Bronchial epithelial cell (primary cell): ENCODE measurements at regions not wholly inside any gene's neighbourhood (a gene's known extent, or its start where the extent isn't known, plus 50 kb on each side); places are given as distances from the start of the nearest gene placed in this dataset.

Experiments used
- DNase-seq: peaks from one replicate; pipeline ENCODE4 v3.0.0-alpha.2; 2010; ENCODE audit warnings: low read depth
- FAIRE-seq: peaks from 2 replicates; lab custom pipeline; 2011; peaks lifted over from hg19 to GRCh38; lab: Jason Lieb, UNC
- H3K27me3 ChIP-seq: 2 replicates; pipeline ENCODE4 v1.5.1; 2011; ENCODE audit warnings: low read length; ENCODE audit not compliant: control insufficient read depth, insufficient read depth
- H3K36me3 ChIP-seq: 2 replicates; pipeline ENCODE4 v1.5.1; 2011; ENCODE audit warnings: low read length; ENCODE audit not compliant: control insufficient read depth, insufficient read depth
- H3K4me3 ChIP-seq: 2 replicates; pipeline ENCODE4 v1.5.1; 2011; ENCODE audit warnings: mild to moderate bottlenecking, low read depth, low read length, control low read depth
- TF ChIP-seq, protein P1 (sequence below): IDR thresholded peaks from 2 replicates; pipeline ENCODE4 v1.5.1; 2011; ENCODE audit warnings: mild to moderate bottlenecking, moderate library complexity, low read length, control low read depth, inconsistent platforms; ENCODE audit not compliant: insufficient read depth, severe bottlenecking

DNA sequence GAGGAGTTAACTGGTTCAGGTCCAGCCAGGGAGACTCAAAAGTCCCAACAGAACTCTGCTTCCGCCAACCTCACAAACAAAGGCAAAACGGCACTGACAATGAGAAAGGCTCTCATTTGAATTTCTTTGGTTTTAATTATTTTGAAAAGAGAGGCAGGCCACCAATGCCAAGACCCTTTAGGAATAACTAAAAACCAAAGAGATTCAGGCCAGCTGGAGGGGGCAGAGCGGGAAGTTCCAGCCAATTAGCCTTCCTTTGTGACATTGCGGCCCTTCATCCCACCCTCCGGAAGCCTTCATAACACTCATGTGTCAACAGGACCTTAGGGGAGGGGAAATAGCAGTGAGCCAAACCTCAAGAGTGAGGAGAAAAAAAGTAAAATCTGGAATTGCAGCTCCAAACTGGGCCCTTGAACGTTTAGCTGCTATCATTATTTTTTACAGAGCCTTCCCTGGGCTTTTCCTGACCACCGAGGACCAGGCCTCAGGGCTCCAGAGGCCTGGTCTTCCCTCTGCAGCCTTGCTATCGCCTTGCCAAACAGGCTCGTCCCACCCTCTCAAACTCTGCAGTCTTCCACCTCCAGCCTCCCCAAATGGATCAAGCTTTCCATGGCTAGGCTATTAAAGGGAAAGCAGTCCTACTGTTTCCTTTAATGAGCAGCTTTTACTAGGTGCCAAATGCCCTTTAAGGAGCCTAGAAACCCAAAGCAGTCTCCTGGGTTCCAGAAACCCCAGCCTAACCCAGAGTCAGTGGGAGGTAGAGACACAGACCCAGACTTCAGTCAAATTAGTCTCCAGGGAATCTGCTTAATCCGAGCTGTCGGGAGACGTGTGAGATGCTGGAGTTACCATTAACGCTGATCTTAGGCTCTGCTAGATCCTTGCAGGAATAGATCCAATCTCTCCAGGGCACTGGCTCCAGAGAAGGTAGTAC lies 114.2 kb downstream of the CCDC34 start:
- no peak for FAIRE-seq
- Histone ChIP-seq H3K27me3 (no peaks in the 10 kb centered on the region), H3K4me3 (no peak overlapping the region), H3K36me3 (no peaks in the 10 kb centered on the region)
- no peak for DNase-seq
- TF ChIP-seq, protein P1, sequence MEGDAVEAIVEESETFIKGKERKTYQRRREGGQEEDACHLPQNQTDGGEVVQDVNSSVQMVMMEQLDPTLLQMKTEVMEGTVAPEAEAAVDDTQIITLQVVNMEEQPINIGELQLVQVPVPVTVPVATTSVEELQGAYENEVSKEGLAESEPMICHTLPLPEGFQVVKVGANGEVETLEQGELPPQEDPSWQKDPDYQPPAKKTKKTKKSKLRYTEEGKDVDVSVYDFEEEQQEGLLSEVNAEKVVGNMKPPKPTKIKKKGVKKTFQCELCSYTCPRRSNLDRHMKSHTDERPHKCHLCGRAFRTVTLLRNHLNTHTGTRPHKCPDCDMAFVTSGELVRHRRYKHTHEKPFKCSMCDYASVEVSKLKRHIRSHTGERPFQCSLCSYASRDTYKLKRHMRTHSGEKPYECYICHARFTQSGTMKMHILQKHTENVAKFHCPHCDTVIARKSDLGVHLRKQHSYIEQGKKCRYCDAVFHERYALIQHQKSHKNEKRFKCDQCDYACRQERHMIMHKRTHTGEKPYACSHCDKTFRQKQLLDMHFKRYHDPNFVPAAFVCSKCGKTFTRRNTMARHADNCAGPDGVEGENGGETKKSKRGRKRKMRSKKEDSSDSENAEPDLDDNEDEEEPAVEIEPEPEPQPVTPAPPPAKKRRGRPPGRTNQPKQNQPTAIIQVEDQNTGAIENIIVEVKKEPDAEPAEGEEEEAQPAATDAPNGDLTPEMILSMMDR, result no peak

- TF ChIP-seq, protein P1, result no peak
- DNase-seq, result no peak
- no peaks in the 10 kb centered on the region for H3K36me3 ChIP-seq
- FAIRE-seq, result no peak
- no peak overlapping the region for H3K4me3 ChIP-seq
- no peaks in the 10 kb centered on the region for H3K27me3 ChIP-seq
Observed at GRCh38 chr11:27247660-27248059, 115.4 kb downstream of the CCDC34 start.

DNA sequence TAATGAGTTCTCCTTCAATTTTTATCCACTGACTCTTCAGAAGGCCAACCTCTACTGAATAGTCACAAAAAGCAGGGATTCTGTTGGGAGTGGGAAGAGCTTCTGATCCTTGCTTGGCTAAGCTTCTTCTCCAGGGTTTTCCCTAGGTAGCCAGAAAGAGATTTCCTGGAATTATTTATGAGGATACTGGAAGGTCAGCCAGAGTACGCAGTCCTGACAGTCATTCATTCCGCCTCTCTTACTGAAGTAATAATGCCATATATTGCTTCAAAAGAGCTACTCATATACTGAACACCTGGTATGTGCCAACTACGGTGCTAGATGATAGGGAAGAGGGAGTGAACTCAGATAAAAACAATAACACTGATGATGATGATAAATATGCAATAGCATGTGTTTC lies 116.1 kb downstream of the CCDC34 start:
- Histone ChIP-seq H3K27me3 (no peaks in the 10 kb centered on the region), H3K36me3 (no peaks in the 10 kb centered on the region), H3K4me3 (no peak overlapping the region)
- DNase-seq (no peak), FAIRE-seq (no peak)
- TF ChIP-seq, protein P1, result no peak

- H3K27me3 ChIP-seq, result no peaks in the 10 kb centered on the region
- FAIRE-seq, result no peak
- DNase-seq, result no peak
- H3K36me3 ChIP-seq, result no peaks in the 10 kb centered on the region
- TF ChIP-seq, protein P1, result no peak
- H3K4me3 ChIP-seq, result no peak overlapping the region
Observed at GRCh38 chr11:27244900-27245299, 118.1 kb downstream of the CCDC34 start.

- TF ChIP-seq, protein P1, result no peak
- Histone ChIP-seq H3K36me3 (no peaks in the 10 kb centered on the region), H3K4me3 (no peak overlapping the region), H3K27me3 (no peaks in the 10 kb centered on the region)
- FAIRE-seq (no peak), DNase-seq (no peak)
Observed at GRCh38 chr11:27242591-27242990, 120.4 kb downstream of the CCDC34 start.
